HG03025 (cell line): ENCODE measurements at regions not wholly inside any gene's neighbourhood (a gene's known extent, or its start where the extent isn't known, plus 50 kb on each side); places are given as distances from the start of the nearest gene placed in this dataset.

Experiments used
- ATAC-seq: cut with Tn5 transposase; IDR thresholded peaks from one replicate; pipeline ENCODE4 v1.9.1; 2021; ENCODE audit warnings: mild to moderate bottlenecking, moderate library complexity; ENCODE audit not compliant: unreplicated experiment, low FRiP score

- no peak for ATAC-seq
Measured at GRCh38 chr2:176751314-176752227, 461.0 kb upstream of the HNRNPA3 start.

DNA sequence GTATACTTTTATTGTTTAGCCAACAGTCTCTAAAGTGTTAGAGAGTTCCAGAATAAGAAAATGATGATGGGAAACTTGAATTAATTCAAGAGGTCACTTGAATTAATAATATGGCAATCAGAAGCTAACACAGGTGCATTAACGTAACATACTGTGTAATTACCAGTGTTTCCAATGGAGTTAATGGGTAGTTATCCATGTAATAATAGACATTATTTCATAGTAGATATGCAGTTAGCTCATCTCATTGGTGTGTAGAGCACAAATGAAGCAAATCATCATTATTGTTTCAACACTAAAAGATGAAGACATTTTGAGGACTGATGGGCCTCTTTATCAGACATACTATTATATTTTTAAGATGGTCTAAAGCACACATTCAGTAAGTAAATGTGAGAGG is 460.3 kb upstream of the HNRNPA3 start:
- no peak for ATAC-seq

- no peak for ATAC-seq
Measured at GRCh38 chr2:176753205-176753604, 459.4 kb upstream of the HNRNPA3 start.

DNA sequence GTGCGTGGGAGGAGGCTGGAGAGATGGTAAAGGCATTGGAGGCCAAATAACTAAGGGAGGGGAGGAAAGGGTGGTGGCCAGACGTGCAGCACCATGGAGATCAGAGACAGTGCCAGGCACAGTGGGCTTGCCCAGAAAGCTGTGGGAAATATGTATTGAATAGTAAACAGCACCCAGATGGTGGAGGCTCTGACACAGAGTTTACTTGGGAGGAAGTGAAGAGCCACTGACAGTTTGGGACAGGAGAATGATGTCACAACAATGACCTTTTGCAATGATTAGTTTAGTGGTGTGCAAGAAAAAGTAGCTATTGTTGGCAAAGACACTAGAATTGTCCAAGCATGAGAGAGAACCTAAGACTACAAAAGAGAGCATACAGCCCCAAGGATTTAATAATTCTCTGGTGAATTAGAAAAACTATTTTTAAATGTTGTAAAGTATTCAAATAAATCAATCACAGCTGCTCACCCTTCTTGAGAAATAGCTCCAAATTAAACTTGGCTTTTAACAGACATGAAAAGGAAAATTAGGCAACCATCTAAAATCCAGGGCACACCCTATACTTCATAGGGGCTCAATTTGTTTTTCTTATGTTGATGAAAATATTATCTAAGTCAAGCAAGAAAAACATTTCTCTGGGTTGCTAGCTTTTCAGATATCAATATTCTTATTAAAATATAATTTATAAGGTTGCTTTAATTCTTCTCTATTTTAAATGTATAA is 458.7 kb upstream of the HNRNPA3 start:
- no peak for ATAC-seq

GRCh38 chr2:176755537-176756135 is 457.0 kb upstream of the HNRNPA3 start:
- ATAC-seq = no peak

GRCh38 chr2:176758426-176758825 is 454.2 kb upstream of the HNRNPA3 start:
- no peak for ATAC-seq

DNA sequence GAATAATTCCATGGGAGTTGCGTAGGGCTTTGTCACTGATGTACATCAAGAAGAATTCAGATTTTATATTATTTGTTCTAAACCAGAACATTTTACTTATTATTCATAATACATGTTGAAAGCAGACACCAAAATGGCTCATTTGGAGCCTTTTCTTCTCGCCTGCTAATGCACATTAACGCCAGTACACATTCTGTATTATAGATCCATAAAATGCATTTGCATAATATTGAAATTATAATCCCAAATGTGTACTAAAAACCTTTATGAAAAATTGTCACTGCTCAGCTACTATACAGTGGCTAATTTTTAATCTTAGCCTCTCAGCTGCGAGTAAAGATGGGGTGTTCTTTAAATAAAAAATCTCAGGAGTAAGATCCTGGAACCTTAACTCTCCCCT is 452.2 kb upstream of the HNRNPA3 start:
- ATAC-seq = no peak

- no peak for ATAC-seq
Measured at GRCh38 chr2:176763130-176763529, 449.5 kb upstream of the HNRNPA3 start.

DNA sequence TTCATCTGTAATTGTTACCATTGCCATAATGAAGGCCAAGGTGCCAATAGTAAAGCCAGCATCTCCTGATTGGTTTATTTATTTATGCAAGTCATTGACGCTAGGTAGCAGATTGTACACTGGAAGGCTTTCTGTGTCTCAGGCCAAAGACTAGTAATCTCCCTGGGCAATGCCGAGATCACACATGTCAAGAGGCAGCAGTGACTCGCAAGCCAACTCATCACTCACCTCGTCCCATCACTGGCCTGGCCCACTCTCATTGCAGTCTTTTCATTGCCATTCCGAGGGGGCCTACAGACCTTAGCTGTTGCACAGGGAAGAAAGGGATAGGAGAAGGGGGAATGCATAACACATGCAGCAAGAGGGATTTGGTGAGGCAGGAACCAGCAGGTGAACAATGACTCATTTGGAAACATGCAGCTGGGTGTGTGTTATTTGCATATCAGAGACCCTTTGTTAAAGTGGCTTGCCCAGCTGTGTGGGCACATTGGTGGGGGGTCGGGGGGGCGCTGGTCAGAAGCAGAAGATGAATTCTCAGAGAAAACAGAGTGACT is 448.7 kb upstream of the HNRNPA3 start:
- ATAC-seq = peak; percentile 73

DNA sequence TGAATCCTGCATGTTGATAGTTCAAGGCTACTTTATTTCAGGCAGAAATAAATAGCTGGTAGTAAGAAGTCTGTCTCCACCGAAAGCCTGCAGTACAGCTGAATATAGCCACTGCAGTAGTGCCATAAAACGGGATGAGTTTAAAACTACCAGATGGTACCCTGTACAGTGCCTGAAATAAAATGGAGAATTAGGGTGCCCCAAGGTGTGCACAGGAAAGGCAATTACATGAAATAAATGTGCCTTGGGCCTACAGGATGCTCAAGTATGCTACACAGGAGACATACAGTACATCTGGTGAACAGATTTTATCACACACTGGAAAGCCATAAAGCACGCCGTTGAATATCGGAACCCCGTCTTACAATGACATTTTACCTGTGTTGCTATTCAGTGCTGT is 447.7 kb upstream of the HNRNPA3 start:
- no peak for ATAC-seq

DNA sequence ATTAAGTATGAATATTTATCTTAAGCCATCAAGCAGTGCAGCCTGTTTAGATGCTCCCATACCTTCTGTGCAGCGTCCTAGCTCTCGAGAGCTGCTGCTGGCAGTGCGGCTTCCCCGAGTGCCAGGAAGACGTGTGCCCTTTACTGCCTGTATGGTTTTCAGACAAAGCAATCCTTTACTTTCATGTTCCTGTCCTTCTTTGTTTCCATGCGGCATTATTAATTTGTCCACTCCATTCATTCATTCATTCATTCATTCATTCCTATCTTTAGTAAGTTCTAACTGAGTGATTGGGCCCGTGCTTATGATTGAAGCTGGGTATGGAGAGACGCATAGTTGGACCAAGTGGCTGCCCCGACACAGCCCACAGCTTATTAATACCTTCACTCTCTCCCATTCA is 446.6 kb upstream of the HNRNPA3 start:
- ATAC-seq = no peak

- no peak for ATAC-seq
Measured at GRCh38 chr2:176768185-176768584, 444.4 kb upstream of the HNRNPA3 start.

GRCh38 chr2:176769021-176769420 is 443.6 kb upstream of the HNRNPA3 start:
- ATAC-seq = no peak

DNA sequence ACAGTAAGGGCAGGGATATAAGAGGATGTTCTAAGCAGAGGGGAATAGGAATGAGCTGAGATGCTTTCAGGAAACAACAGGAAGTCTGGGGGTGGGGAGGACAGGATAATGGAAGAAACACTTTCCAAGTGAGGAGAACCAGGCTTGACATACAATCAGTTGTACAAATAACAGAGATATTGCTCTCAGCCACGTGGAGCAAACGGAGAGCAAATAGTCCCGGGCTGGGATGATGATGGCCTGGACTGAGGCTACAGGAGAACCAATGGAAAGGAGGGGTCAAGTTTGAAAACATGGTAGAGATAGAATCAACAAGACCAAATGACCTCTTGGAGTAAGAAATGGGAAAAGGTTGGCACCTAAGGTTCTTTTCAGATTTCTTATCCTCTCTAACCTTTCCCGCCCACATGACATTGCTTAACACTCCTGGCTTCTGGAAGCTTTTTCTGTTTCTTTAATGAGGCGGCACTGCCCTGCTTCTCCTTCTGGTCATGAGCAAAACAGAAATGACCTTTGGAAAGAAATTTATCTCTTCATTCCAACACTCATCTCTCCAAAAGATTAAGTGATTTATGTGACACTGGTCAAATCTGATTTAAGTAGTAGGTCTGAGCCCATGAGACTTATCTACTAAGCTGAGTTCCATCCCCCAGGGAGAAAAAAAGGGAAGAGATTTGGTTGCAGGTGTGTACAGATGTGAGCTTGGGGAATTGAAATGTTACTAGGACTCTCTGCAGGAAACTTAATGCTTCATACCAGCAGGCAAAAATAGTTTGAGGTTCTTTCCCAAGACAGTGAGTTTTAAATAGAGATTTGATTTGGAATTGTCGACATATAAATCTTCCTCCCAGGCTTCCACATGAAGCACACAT is 442.9 kb upstream of the HNRNPA3 start:
- no peak for ATAC-seq

DNA sequence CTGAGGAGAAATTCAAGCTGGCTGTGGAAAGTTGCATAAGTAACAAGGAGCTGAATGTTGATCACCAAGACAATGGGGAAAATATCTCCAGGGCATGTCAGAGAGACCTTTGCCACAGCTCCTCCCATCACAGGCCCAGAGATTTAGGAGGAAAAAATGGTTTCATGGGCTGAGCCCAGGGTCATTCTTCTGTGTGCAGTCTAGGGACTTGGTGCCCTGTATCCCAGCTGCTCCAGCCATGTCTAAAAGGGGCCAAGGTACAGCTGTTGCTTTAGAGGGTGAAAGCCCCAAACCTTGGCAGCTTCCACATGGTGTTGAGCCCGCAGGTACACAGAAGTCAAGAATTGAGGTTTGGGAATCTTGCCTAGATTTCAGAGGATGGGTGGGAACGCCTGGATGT is 439.8 kb upstream of the HNRNPA3 start:
- ATAC-seq = no peak

GRCh38 chr2:176774766-176775451 is 437.7 kb upstream of the HNRNPA3 start:
- no peak for ATAC-seq

- ATAC-seq = no peak
Measured at GRCh38 chr2:176777262-176777661, 435.3 kb upstream of the HNRNPA3 start.

DNA sequence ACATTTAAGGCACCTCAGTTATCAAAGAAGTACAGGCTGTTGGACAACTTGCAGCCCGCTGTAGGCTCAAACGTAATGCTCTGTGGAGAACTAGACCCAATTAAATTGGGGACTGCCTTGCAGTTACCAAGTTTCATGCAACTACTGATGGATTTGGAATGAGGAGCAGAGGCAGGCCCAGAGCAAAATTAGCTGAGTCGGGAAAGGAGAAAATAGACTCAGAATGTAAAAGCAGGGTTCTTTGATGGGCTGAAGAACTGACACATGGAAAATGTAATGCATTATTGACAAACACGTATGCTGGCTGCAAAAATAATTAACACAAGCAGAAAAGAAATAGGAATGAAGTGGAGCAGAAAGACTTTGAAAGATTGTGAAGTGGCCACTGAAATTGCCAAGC is 432.7 kb upstream of the HNRNPA3 start:
- ATAC-seq = no peak

- ATAC-seq = no peak
Measured at GRCh38 chr2:176780348-176780747, 432.2 kb upstream of the HNRNPA3 start.
